Neural cell (in vitro differentiated cells): ENCODE measurements at regions not wholly inside any gene's neighbourhood (a gene's known extent, or its start where the extent isn't known, plus 50 kb on each side); places are given as distances from the start of the nearest gene placed in this dataset.

Experiments used
- POLR2AphosphoS5 ChIP-seq: IDR thresholded peaks from 2 replicates; pipeline ENCODE4 v1.6.1; 2012
- TAF1 ChIP-seq: IDR thresholded peaks from 2 replicates; pipeline ENCODE4 v1.6.1; 2012; ENCODE audit warnings: low read depth
- TF ChIP-seq, protein P1 (sequence below): fragments of 450-650 bp; IDR thresholded peaks from 2 replicates; pipeline ENCODE4 v1.5.1; 2014; ENCODE audit warnings: antibody characterized with exemption, mild to moderate bottlenecking, moderate library complexity; ENCODE audit not compliant: poor library complexity, severe bottlenecking

DNA sequence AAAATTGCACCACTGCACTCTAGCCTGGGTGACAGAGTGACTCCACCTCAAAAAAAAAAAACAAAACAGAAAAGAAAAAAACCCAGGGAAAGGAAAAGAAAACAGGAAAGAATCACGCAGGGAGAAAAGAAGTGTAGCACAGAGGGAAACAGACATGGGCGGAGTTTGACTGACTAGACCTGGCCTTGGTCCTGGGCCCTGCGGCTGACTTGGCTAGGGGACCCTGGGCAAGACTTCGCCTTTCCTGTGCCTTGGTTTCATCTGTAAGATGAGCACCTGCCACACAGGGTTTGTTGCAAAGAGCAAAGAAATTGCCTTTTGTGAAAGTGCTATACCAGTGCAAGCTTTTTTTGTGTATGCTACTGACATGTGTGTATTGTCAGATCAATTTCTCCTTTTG lies 71.3 kb upstream of the KCNG1 start:
- TF ChIP-seq TAF1 (no peak), POLR2AphosphoS5 (no peak)
- TF ChIP-seq, protein P1, sequence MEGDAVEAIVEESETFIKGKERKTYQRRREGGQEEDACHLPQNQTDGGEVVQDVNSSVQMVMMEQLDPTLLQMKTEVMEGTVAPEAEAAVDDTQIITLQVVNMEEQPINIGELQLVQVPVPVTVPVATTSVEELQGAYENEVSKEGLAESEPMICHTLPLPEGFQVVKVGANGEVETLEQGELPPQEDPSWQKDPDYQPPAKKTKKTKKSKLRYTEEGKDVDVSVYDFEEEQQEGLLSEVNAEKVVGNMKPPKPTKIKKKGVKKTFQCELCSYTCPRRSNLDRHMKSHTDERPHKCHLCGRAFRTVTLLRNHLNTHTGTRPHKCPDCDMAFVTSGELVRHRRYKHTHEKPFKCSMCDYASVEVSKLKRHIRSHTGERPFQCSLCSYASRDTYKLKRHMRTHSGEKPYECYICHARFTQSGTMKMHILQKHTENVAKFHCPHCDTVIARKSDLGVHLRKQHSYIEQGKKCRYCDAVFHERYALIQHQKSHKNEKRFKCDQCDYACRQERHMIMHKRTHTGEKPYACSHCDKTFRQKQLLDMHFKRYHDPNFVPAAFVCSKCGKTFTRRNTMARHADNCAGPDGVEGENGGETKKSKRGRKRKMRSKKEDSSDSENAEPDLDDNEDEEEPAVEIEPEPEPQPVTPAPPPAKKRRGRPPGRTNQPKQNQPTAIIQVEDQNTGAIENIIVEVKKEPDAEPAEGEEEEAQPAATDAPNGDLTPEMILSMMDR: no peak
